HFFc6 (cell line): ENCODE measurements at regions not wholly inside any gene's neighbourhood (a gene's known extent, or its start where the extent isn't known, plus 50 kb on each side); places are given as distances from the start of the nearest gene placed in this dataset.
A peak's percentile ranks its signal among the peaks of the same experiment; 100 is the strongest.

Source experiments
- DNase-seq: peaks from one replicate; pipeline ENCODE4 v3.0.0-alpha.2; 2018
- H3K27ac Mint-ChIP-seq: 2 replicates; pipeline ENCODE4 v1.8.0; 2020; ENCODE audit warnings: mild to moderate bottlenecking, mixed read lengths
- H3K27me3 Mint-ChIP-seq: 2 replicates; pipeline ENCODE4 v1.8.0; 2021; ENCODE audit warnings: mild to moderate bottlenecking, moderate library complexity, mixed read lengths; ENCODE audit not compliant: insufficient read depth
- H3K36me3 Mint-ChIP-seq: 2 replicates; pipeline ENCODE4 v1.8.0; 2021; ENCODE audit warnings: low read depth, mixed read lengths
- H3K4me1 Mint-ChIP-seq: 2 replicates; pipeline ENCODE4 v1.8.0; 2020; ENCODE audit warnings: low read depth, mixed read lengths
- H3K4me3 Mint-ChIP-seq: 2 replicates; pipeline ENCODE4 v1.8.0; 2020; ENCODE audit warnings: mild to moderate bottlenecking, moderate library complexity, mixed read lengths
- H3K9me3 Mint-ChIP-seq: 2 replicates; pipeline ENCODE4 v1.8.0; 2020; ENCODE audit warnings: mild to moderate bottlenecking, mixed read lengths
- TF ChIP-seq, protein P1 (sequence below): fragments of 200-600 bp; sonication (generic); IDR thresholded peaks from 2 replicates; pipeline ENCODE4 v1.5.0; 2021; ENCODE audit warnings: antibody characterized with exemption, mild to moderate bottlenecking

DNA sequence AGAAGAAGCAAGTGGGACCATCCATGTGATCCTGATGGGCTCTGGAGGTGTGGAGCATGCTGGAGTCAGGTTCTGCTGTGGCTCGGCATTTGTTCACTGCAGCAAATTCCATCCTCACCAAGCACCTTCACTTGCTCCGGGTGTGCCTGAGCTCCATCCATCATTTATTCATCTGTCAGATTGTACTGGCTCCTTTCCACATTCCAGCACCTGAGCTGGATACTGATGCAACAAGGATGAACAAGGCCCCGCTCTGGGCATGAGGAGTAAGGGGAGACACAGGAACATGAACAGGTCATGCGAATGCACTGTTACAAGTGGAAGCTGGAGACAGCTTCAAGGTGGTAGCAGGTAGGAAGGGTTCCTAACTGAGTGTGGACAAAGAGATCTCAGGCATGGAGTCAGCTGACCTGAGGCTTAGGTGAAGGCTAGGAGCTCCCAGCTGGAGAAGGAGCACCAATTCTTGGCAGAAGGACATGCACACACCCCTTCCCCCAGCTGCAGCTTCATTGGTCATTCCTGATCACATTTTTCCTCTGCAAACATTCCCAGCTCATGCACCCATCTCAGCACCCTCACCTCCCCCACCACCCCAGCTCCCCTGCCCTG lies 133.7 kb upstream of the ZMIZ1 start:
- Mint-ChIP-seq H3K27ac (no peak overlapping the region), H3K9me3 (no peaks in the 10 kb centered on the region), H3K27me3 (peaks cover 5% of the 10 kb centered on the region), H3K36me3 (no peaks in the 10 kb centered on the region), H3K4me3 (no peak overlapping the region), H3K4me1 (peaks cover 44% of the 10 kb centered on the region)
- no peak for DNase-seq
- TF ChIP-seq, protein P1, sequence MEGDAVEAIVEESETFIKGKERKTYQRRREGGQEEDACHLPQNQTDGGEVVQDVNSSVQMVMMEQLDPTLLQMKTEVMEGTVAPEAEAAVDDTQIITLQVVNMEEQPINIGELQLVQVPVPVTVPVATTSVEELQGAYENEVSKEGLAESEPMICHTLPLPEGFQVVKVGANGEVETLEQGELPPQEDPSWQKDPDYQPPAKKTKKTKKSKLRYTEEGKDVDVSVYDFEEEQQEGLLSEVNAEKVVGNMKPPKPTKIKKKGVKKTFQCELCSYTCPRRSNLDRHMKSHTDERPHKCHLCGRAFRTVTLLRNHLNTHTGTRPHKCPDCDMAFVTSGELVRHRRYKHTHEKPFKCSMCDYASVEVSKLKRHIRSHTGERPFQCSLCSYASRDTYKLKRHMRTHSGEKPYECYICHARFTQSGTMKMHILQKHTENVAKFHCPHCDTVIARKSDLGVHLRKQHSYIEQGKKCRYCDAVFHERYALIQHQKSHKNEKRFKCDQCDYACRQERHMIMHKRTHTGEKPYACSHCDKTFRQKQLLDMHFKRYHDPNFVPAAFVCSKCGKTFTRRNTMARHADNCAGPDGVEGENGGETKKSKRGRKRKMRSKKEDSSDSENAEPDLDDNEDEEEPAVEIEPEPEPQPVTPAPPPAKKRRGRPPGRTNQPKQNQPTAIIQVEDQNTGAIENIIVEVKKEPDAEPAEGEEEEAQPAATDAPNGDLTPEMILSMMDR = no peak

DNA sequence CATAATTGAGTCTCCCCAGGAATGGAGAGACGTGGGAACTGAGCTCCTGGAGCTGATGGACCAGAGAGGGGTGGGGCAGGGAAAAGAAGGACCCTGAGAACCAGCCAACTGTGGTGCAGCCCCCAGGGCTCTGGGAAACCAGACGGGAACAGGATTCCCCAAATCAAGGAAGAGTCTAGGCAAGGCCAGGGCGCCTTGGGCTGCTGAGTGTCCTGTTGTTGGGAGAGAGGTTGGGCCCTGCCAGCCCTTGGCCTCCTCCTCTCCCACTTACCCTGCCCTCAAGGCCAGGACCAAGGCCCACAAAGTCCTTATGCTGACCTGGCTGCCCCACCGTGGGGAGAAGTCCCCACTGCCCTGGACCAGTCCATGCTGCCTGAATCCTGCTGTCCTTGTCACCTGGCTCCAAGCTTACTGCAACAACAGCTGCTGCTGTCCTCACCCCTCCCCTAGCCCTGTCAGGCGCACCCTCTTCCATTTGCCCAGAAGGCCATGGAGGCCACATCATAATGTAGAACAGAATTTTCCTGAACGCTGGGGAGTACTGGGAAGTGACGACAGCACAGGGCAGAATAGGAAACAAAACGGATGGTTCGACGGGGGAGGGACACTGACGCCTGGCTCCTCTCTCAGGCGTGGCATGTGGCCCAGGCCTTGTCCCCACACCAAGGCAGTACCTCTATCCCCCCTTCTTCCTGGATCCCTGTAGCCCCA lies 132.9 kb upstream of the ZMIZ1 start:
- no peaks in the 10 kb centered on the region for H3K36me3 Mint-ChIP-seq
- no peak for DNase-seq
- H3K27me3 Mint-ChIP-seq = no peaks in the 10 kb centered on the region; the same call in none of the 2 replicates
- peaks cover 37% of the 10 kb centered on the region for H3K4me1 Mint-ChIP-seq
- no peak overlapping the region for H3K4me3 Mint-ChIP-seq
- no peaks in the 10 kb centered on the region for H3K9me3 Mint-ChIP-seq
- TF ChIP-seq, protein P1 = no peak
- no peak overlapping the region for H3K27ac Mint-ChIP-seq

DNA sequence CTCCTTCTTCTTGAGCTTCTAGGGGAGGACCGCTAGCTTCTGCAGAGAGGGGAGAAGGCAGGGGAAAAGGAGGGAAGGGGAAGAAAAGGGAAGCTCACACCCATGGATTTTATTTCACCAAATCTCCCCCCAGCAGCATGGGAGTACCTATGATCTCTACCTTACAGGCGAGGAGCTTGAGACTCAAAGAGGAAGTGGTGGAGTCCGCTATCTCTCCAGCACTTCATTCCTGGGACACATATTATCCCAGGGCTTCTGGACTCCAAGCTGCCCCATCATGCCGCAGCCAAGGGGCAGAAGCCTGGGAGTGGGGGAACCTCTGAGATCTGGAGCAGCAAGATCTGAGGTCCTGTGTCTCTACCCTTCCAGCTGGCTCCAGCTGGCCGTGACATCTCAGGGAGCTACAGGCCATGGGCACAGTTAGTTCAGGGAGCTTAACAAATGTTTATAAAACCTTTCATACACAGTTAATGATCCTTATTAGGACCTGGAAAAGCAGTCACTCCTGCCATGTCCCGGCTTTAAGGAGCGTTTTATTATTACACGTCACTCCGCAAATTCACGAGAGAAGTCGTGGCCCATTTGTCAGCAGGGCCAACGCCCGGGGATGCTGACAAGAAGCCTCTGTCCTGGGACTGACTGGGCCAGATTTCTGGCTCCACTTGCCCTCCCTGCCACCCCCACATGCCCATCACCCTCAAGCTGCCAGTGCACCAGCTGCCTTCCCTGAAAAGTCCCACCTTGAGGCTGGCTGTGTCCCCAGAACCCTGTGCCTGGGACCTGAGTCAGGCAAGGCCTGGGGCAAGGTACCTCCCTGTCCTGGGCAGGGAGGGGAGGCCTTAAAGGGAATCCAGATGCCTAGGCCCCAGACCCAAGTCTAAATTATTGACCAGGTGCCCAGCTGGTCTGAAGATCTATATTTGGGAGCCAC lies 132.1 kb upstream of the ZMIZ1 start:
- no peaks in the 10 kb centered on the region for H3K9me3 Mint-ChIP-seq
- H3K4me3 Mint-ChIP-seq = no peak overlapping the region
- no peaks in the 10 kb centered on the region; the same call in none of the 2 replicates for H3K27me3 Mint-ChIP-seq
- no peaks in the 10 kb centered on the region for H3K36me3 Mint-ChIP-seq
- H3K27ac Mint-ChIP-seq = no peak overlapping the region
- TF ChIP-seq, protein P1 = no peak
- H3K4me1 Mint-ChIP-seq = peaks cover 29% of the 10 kb centered on the region
- no peak for DNase-seq

DNA sequence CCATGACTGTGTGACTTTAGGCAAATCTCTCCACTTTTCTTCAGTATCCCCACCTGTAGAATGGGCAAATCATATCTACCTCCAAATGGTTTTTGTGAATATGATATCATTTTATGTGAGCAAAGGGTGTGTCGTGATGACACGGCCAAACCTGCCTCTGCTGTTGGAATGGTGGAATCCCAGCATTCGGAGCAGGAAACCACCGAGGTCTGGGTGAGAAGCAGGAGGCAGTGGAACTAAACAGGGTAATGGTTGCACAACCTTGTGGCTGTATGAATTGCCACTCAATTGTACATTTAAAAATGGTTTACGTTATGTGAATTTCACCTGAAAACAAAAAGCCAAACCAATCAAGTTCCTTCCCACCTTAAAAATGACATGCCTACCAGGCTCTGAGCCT lies 131.4 kb upstream of the ZMIZ1 start:
- Mint-ChIP-seq H3K4me3 (no peak overlapping the region), H3K27ac (no peak overlapping the region), H3K36me3 (no peaks in the 10 kb centered on the region), H3K9me3 (no peaks in the 10 kb centered on the region), H3K27me3 (no peaks in the 10 kb centered on the region; the same call in none of the 2 replicates), H3K4me1 (peaks cover 22% of the 10 kb centered on the region)
- TF ChIP-seq, protein P1 = no peak
- DNase-seq = no peak

DNA sequence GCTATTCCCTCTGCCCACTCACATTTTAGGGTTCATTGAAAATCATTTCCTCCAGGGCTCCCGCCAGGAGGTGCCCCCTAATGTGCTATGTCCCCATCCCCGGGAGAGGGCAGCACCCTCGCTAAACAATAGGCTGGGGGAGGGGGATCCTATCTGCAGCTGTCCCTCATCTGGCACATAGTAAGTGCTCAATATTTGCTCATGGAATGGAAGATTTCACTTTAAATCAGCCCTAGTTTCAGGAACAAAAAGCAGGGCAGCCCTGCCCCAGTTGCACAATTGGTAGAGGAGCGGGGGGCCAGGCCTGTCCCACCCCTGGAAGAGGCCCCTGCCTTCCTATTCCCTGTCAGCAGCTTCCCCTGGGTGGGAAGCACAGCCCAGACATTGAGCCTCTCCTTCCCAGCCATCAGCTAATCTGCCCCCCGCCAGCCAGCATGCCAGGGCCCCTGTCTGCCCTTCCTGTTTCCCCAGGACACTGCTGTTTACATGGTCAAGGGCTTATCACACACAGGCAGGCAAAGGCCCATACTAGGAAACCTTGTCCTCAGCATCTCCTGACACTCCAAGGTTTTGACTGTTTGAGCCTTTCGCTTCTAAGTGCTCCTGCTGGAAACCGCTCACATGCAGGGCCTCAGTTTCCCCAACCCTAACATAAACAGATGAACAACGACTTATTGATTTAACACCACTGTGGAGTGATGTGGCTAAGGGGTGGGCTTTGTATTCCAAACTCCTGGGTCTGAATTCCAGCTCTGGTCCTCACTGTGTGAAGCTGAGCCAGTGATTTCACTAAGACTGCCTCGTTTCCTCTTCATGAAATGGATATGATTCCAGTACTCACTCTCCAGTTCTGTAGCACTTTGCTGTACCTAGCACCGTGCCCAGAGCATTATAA lies 130.7 kb upstream of the ZMIZ1 start:
- H3K4me1 Mint-ChIP-seq = peaks cover 16% of the 10 kb centered on the region; the same call in 1 of the 2 replicates
- no peak for DNase-seq

More for the DNA sequence above, 130.7 kb upstream of the ZMIZ1 start:
- Mint-ChIP-seq H3K9me3 (peaks cover 6% of the 10 kb centered on the region; the same call in 1 of the 2 replicates), H3K27ac (no peak overlapping the region), H3K27me3 (peaks cover under 1% of the 10 kb centered on the region), H3K36me3 (0 out of 2 replicates have a peak, but pooled peaks cover 4% of the 10 kb centered on the region), H3K4me3 (no peak overlapping the region)
- TF ChIP-seq, protein P1 = peak; percentile 28; the same call in 1 of the 2 replicates
